Retinal pigment epithelial cell (primary cell): ENCODE measurements at regions not wholly inside any gene's neighbourhood (a gene's known extent, or its start where the extent isn't known, plus 50 kb on each side); places are given as distances from the start of the nearest gene placed in this dataset.

Experiments used
- DNase-seq: peaks from one replicate; pipeline ENCODE4 v3.0.0-alpha.2; 2010; ENCODE audit warnings: low read depth
- H3K4me3 ChIP-seq: 2 replicates; pipeline ENCODE4 v1.5.1; 2011; ENCODE audit warnings: mild to moderate bottlenecking, low read length, control low read depth, moderate library complexity
- TF ChIP-seq, protein P1 (sequence below): conservative IDR thresholded peaks from 2 replicates; pipeline ENCODE4 v1.5.1; 2011; ENCODE audit warnings: low read depth, low read length, control low read depth, inconsistent platforms

DNA sequence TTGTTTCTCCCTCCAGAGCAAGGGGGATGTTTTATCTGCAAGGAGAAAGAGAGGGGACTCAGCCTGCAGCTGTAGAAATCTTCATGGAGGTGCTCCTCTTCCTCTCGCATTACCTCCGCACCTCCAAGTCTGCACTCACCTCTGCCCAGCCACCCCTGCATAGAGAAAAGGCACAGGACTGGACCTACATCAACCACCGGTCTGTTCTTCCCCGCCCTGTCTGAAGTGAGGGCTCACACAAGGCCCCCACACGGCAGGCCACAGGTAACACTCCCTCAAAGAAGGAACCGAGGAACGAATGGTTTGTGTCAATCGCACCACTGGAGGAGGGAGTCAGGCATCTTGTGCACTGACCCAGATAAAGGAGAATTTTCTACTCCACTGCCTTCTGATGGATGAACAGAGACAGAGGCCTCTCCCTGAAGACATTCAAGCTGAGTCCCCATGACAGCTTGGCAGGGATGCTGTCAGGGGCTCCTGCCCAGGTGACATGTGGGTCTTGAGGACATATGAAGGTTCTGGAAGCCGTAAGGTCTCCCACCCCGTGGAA, 260.3 kb downstream of the XXYLT1 start:
- TF ChIP-seq, protein P1, sequence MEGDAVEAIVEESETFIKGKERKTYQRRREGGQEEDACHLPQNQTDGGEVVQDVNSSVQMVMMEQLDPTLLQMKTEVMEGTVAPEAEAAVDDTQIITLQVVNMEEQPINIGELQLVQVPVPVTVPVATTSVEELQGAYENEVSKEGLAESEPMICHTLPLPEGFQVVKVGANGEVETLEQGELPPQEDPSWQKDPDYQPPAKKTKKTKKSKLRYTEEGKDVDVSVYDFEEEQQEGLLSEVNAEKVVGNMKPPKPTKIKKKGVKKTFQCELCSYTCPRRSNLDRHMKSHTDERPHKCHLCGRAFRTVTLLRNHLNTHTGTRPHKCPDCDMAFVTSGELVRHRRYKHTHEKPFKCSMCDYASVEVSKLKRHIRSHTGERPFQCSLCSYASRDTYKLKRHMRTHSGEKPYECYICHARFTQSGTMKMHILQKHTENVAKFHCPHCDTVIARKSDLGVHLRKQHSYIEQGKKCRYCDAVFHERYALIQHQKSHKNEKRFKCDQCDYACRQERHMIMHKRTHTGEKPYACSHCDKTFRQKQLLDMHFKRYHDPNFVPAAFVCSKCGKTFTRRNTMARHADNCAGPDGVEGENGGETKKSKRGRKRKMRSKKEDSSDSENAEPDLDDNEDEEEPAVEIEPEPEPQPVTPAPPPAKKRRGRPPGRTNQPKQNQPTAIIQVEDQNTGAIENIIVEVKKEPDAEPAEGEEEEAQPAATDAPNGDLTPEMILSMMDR: no peak
- H3K4me3 ChIP-seq: no peak overlapping the region
- DNase-seq: no peak

DNA sequence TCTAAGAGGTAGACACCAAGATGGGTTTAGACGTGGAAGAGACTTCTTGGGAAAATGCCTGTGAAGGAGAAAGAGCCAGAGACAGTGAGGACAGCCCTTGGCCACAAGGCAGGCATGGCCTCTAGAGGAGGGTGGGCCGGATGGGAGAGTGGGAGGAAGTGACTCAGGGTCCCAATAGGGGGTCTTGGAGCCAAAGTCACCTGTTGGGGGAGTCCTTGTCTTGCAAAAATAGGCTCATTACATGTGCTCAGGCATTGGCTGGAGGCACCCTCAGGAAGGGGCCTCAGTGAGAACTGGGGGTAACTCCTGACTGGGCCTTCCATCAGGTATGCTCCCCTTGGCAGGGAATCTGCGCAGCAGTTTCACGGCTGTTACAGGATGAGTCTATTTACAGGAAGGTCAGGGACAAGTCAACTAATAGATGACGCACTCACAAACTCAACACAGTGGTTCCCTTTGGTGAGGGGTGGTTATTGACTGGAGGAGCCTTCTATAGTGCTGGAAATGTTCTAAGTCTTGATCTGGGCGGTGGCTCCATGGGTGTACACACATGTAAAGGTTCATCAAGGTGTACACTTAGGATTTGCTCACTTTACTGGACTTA, 259.6 kb downstream of the XXYLT1 start:
- no peak overlapping the region for H3K4me3 ChIP-seq
- TF ChIP-seq, protein P1: no peak
- DNase-seq: no peak

DNA sequence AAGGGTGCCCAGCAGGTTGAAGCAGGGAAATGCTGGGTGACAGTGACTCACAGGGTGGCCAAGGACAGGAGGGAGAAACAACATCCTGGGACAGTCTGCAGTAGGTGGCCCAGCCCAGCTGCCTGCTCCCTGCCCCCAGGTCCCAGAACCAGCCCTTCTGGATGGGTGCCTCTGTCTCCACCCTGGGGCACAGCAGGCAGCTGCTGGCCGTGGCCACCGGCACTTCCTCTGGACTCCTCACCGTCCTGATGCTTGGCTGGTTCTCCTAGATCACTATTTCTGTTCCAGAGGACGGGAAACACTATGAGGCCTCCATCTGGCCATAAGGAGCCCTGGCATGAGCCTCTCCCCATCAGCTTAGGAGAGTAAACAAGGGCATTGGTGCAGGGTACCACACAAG, 258.9 kb downstream of the XXYLT1 start:
- H3K4me3 ChIP-seq: no peak overlapping the region
- DNase-seq: no peak
- TF ChIP-seq, protein P1: no peak

DNA sequence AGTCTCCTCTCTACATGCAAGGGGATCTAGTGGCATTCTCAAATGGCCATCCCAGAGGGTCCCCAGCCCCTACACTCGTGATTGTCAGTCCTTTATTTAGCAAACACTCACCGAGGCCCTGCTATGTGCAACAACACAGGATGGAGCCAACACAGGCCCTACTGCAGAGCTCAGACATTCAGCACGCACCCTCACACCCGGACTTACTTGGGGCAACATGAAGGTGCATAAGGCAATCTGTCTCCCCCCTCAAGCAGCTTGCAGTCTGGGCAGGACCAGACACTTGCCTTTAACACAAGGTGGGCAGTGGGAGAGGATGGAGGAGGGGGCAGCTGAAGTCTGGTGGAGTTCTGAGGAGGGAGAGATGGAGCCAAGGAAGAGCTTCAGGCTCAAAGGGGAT, 258.4 kb downstream of the XXYLT1 start:
- DNase-seq: no peak
- TF ChIP-seq, protein P1: no peak
- H3K4me3 ChIP-seq: no peak overlapping the region

DNA sequence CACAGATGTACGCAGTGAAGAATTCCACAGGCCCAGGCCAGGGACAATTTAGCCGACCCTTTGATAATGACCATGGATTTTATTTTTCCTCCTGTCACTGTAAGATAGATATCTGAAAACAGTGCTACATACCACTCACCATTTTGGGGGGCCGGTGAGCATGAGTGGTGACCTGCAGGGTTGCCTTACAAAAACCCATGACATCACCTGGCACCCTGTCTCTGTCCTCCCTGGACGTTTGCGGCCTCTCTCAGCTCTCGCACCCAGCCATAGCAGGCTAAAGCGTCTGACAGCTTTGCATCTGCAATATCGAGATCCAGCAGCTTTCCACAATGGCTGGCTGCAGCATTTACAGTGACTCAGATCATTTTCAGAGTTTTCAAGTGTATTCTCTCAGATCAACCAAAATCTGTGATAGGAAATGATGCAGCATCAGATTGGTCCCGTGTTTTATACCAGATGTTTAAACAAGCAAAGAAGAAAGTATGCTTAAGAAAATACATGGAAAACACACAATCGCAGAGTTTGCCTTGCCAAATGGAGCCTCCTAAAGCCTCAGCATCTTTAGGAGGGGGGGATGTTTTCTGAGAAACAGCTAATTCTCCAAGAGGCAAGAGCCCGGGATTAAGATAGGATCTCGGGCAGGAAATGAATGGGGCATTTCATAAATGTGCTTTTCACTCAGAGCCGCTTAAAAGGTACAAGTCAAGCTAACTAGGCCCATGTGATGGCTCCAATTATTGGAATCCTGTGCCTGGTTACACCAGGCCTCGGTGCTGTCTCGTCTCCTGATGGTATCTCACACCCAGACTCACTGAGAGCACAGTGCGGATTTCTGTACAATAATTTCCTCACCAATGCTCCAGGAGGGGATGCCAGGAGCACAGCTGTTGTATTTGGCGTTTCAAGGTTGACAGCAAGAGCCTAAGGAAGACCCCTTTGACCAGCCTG, 257.3 kb downstream of the XXYLT1 start:
- peak; percentile 73 for DNase-seq
- TF ChIP-seq, protein P1: no peak
- no peak overlapping the region for H3K4me3 ChIP-seq

DNA sequence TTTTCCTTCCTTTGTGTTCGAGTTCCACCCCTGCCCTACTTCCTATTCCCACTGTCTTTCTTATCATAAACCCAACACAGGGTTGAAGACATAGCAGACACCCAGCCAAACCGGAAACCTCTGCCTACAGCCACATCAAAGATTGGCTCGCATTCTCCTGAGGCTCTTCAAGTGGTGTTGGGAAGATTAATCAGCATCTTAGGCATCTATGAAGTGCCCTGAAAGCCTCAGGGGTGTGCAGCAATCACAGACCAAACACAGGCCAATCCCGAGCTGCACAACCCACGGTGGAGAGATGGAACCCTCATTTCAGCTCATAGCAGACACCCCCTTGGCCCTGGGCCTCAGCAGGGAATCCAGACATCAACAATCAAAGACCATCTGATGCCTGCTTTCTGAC, 255.9 kb downstream of the XXYLT1 start:
- TF ChIP-seq, protein P1: no peak
- no peak overlapping the region for H3K4me3 ChIP-seq
- no peak for DNase-seq
